GM12878 (cell line): ENCODE measurements at regions not wholly inside any gene's neighbourhood (a gene's known extent, or its start where the extent isn't known, plus 50 kb on each side); places are given as distances from the start of the nearest gene placed in this dataset.

Experiments used
- ATAC-seq: fragments of 200-7000 bp; cut with Tn5 transposase; 3 replicates; pipeline ENCODE4 v1.9.1; 2020; ENCODE audit warnings: mild to moderate bottlenecking, moderate library complexity
- BruUV-seq: library from RNA; stranded (reverse); fragments of 400-500 nt; replicated peaks from 2 replicates; lab custom pipeline; 2021; lab: Mats Ljungman, UMichigan
- CTCF ChIA-PET: fragments of 300-600 bp; sonication (Branson Sonifier 250); formaldehyde crosslinking; extraction: SDS; loops from one replicate; lab custom pipeline; 2021; ENCODE audit warnings: inconsistent platforms; lab: Yijun Ruan, JAX
- POLR2A ChIA-PET: fragments of 350-600 bp; formaldehyde crosslinking; extraction: SDS; loops from one replicate; lab custom pipeline; 2021; ENCODE audit warnings: inconsistent platforms; lab: Charles Lee
- RAD21 ChIA-PET: fragments of 300-600 bp; sonication (Branson Sonifier 250); formaldehyde crosslinking; loops from one replicate; lab custom pipeline; 2023; ENCODE audit warnings: antibody characterized with exemption; ENCODE audit not compliant: unreplicated experiment; lab: Charles Lee
- SMC1A ChIA-PET: fragments of 300-600 bp; sonication (Branson Sonifier 250); formaldehyde crosslinking; loops from one replicate; lab custom pipeline; 2023; ENCODE audit not compliant: unreplicated experiment, uncharacterized antibody; lab: Charles Lee
- DNase-seq: peaks from one replicate; pipeline ENCODE4 v3.0.0-alpha.2; 2011; ENCODE audit warnings: low read depth, low spot score
- FAIRE-seq: peaks from 3 replicates; lab custom pipeline; 2011; peaks lifted over from hg19 to GRCh38; lab: Jason Lieb, UNC
- H2AFZ ChIP-seq: 2 replicates; pipeline ENCODE4 v1.6.0; 2011; ENCODE audit warnings: low read depth, low read length, control low read depth; ENCODE audit not compliant: control insufficient read depth
- H3K27ac ChIP-seq: 2 replicates; pipeline ENCODE4 v1.5.1; 2011; ENCODE audit warnings: control low read depth; ENCODE audit not compliant: control insufficient read depth, insufficient read depth
- H3K27me3 ChIP-seq, 2 experiments: replicated peaks in 1 of 2; 2 replicates each; pipeline versions ENCODE4 v1.6.0 to v1.6.1; 2011; ENCODE audit warnings: low read length in 1 of 2; ENCODE audit not compliant: control insufficient read depth in 2 of 2, insufficient read depth in 2 of 2
- H3K36me3 ChIP-seq, 2 experiments: 2 replicates each; pipeline ENCODE4 v1.5.1; 2011; ENCODE audit warnings: low read length in 1 of 2; ENCODE audit not compliant: control insufficient read depth in 2 of 2, insufficient read depth in 2 of 2
- H3K4me1 ChIP-seq: 2 replicates; pipeline ENCODE4 v1.6.1; 2011; ENCODE audit warnings: mild to moderate bottlenecking, low read length, moderate library complexity, mixed read lengths; ENCODE audit not compliant: control insufficient read depth, insufficient read depth
- H3K4me2 ChIP-seq: 2 replicates; pipeline ENCODE4 v1.6.0; 2011; ENCODE audit warnings: control low read depth; ENCODE audit not compliant: control insufficient read depth, insufficient read depth
- H3K4me3 ChIP-seq: fragments of 200-600 bp; sonication (generic); 2 replicates; pipeline ENCODE4 v1.5.1; 2016
- H3K79me2 ChIP-seq: 2 replicates; pipeline ENCODE4 v1.6.0; 2011; ENCODE audit warnings: low read length; ENCODE audit not compliant: control insufficient read depth, insufficient read depth
- H3K9ac ChIP-seq: 2 replicates; pipeline ENCODE4 v1.8.0; 2011; ENCODE audit warnings: low read length, control low read depth, mixed read lengths; ENCODE audit not compliant: control insufficient read depth, insufficient read depth
- H3K9me3 ChIP-seq: replicated peaks from 3 replicates; pipeline ENCODE4 v1.5.1; 2011; ENCODE audit warnings: mild to moderate bottlenecking, low read length; ENCODE audit not compliant: control insufficient read depth, insufficient read depth
- H4K20me1 ChIP-seq: 2 replicates; pipeline ENCODE4 v1.6.0; 2011; ENCODE audit not compliant: control insufficient read depth, insufficient read depth
- BRCA1 ChIP-seq: IDR thresholded peaks from 2 replicates; pipeline ENCODE4 v1.6.1; 2011; ENCODE audit warnings: low read depth, low read length, improper control_type of control experiment
- CREM ChIP-seq: IDR thresholded peaks from 2 replicates; pipeline ENCODE4 v1.6.1; 2014; ENCODE audit warnings: antibody characterized with exemption, low read depth
- NBN ChIP-seq: fragments of 450-650 bp; IDR thresholded peaks from 2 replicates; pipeline ENCODE4 v1.6.1; 2016
- NR2C1 ChIP-seq: fragments of 450-650 bp; IDR thresholded peaks from 2 replicates; pipeline ENCODE4 v1.6.1; 2017; ENCODE audit warnings: antibody characterized with exemption, mild to moderate bottlenecking, moderate library complexity
- PKNOX1 ChIP-seq: fragments of 450-650 bp; IDR thresholded peaks from 2 replicates; pipeline ENCODE4 v1.6.1; 2016; ENCODE audit warnings: mild to moderate bottlenecking
- SREBF2 ChIP-seq: IDR thresholded peaks from 2 replicates; pipeline ENCODE4 v1.6.1; 2012; ENCODE audit warnings: mild to moderate bottlenecking, low read length
- TCF12 ChIP-seq: IDR thresholded peaks from 2 replicates; pipeline ENCODE4 v1.6.1; 2011; ENCODE audit warnings: low read depth, mild to moderate bottlenecking, low read length
- TCF7 ChIP-seq: IDR thresholded peaks from 2 replicates; pipeline ENCODE4 v1.6.1; 2014; ENCODE audit warnings: antibody characterized with exemption, borderline replicate concordance
- ZBTB11 ChIP-seq: fragments of 450-650 bp; formaldehyde crosslinking; IDR thresholded peaks from 2 replicates; pipeline ENCODE4 v1.5.0; 2022; ENCODE audit warnings: mild to moderate bottlenecking, missing genetic modification characterization
- ZNF24 ChIP-seq: fragments of 450-650 bp; IDR thresholded peaks from 2 replicates; pipeline ENCODE4 v1.6.1; 2017; ENCODE audit warnings: antibody characterized with exemption, mild to moderate bottlenecking
- WGBS: methylation state at CpG from one replicate; pipeline ENCODE4 v1.1.6; 2016; ENCODE audit warnings: low lambda C conversion rate; ENCODE audit not compliant: insufficient replicate concordance, insufficient coverage; ENCODE audit errors: missing lambda C conversion rate; 5-methylcytosine and 5-hydroxymethylcytosine counted together
- in situ Hi-C: fragments of 300-500 bp; cut with MboI; formaldehyde crosslinking; loops from 9 replicates; pipeline ENCODE4 v1.14.3; 2018; ENCODE audit warnings: mixed read lengths
- intact Hi-C: fragments of 100-400 bp; cut with micrococcal nuclease; formaldehyde crosslinking; loops from one replicate; pipeline ENCODE4 v1.14.2; 2022; ENCODE audit not compliant: unreplicated experiment
- TF ChIP-seq, protein P1 (sequence below): IDR thresholded peaks from 2 replicates; pipeline ENCODE4 v1.6.1; 2012; ENCODE audit warnings: low read length, inconsistent platforms
- TF ChIP-seq, protein P2 (sequence below): IDR thresholded peaks from 2 replicates; pipeline ENCODE4 v1.6.1; 2011; ENCODE audit warnings: low read depth, mild to moderate bottlenecking, low read length, moderate library complexity, borderline replicate concordance; ENCODE audit errors: extremely low read depth

GRCh38 chr2:8611246-8611645 is 70.6 kb upstream of the ID2 start:
- H3K79me2 ChIP-seq, result no peaks in the 10 kb centered on the region
- peaks cover 3% of the 10 kb centered on the region; the same call in 1 of the 2 replicates for H4K20me1 ChIP-seq
- SMC1A ChIA-PET, result interaction anchor here (1.4 to 1.5 kb wide), 2 partner anchors 18 to 26 kb away, joined by 3 to 4 read pairs; no protein-coding TSS in a partner anchor
- intact Hi-C loops (no loop called here), in situ Hi-C loops (no loop called here)
- no peak overlapping the region for H3K4me3 ChIP-seq
- H3K4me2 ChIP-seq, result no peak overlapping the region
- H3K27me3 ChIP-seq, result peaks cover 0 to 3% of the 10 kb centered on the region in 2 experiments; a peak in 3 of 4 replicates
- FAIRE-seq (no peak), ATAC-seq (no peak), DNase-seq (no peak)
- H3K36me3 ChIP-seq, result no peaks in the 10 kb centered on the region
- POLR2A ChIA-PET, result no interaction called here
- no peak overlapping the region for H2AFZ ChIP-seq
- H3K9me3 ChIP-seq, result peaks cover 10% of the 10 kb centered on the region; the same call in 2 of the 3 replicates
- TF ChIP-seq, protein P1, sequence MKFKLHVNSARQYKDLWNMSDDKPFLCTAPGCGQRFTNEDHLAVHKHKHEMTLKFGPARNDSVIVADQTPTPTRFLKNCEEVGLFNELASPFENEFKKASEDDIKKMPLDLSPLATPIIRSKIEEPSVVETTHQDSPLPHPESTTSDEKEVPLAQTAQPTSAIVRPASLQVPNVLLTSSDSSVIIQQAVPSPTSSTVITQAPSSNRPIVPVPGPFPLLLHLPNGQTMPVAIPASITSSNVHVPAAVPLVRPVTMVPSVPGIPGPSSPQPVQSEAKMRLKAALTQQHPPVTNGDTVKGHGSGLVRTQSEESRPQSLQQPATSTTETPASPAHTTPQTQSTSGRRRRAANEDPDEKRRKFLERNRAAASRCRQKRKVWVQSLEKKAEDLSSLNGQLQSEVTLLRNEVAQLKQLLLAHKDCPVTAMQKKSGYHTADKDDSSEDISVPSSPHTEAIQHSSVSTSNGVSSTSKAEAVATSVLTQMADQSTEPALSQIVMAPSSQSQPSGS, result no peak
- TF ChIP-seq, protein P2, sequence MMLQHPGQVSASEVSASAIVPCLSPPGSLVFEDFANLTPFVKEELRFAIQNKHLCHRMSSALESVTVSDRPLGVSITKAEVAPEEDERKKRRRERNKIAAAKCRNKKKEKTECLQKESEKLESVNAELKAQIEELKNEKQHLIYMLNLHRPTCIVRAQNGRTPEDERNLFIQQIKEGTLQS, result no peak
- CTCF ChIA-PET, result no interaction called here
- WGBS, result 46% methylated on average over 7 of the region's 7 CpGs
- RAD21 ChIA-PET, result interaction anchor here (0.9 kb wide), 1 partner anchor 24 kb away, joined by 4 read pairs; no protein-coding TSS in a partner anchor
- no TSS peak for BruUV-seq
- no peak overlapping the region for H3K27ac ChIP-seq
- H3K4me1 ChIP-seq, result peaks cover 21% of the 10 kb centered on the region
- no peak overlapping the region for H3K9ac ChIP-seq

- ATAC-seq, result no peak
- SMC1A ChIA-PET, result interaction anchor here (1.5 kb wide), 1 partner anchor 26 kb away, joined by 4 read pairs; no protein-coding TSS in a partner anchor
- no peak for TF ChIP-seq CREM
- TF ChIP-seq BRCA1, result no peak
- TF ChIP-seq TCF7, result no peak
- TF ChIP-seq NBN, result no peak
- TF ChIP-seq NR2C1, result no peak
- TF ChIP-seq SREBF2, result no peak
- no peak for TF ChIP-seq ZNF24
- no peak for TF ChIP-seq TCF12
- no peak for TF ChIP-seq ZBTB11
- TF ChIP-seq PKNOX1, result no peak
Measured at GRCh38 chr2:8611700-8612099, 70.2 kb upstream of the ID2 start.

More at GRCh38 chr2:8611700-8612099, 70.2 kb upstream of the ID2 start:
- FAIRE-seq, result no peak
- Histone ChIP-seq H3K27me3 (peaks cover 0 to 3% of the 10 kb centered on the region in 2 experiments; a peak in 3 of 4 replicates), H3K9ac (no peak overlapping the region), H2AFZ (no peak overlapping the region), H3K4me3 (no peak overlapping the region), H3K36me3 (no peaks in the 10 kb centered on the region), H4K20me1 (peaks cover 3% of the 10 kb centered on the region; the same call in 1 of the 2 replicates), H3K27ac (no peak overlapping the region), H3K4me2 (no peak overlapping the region), H3K79me2 (no peaks in the 10 kb centered on the region), H3K9me3 (peaks cover 10% of the 10 kb centered on the region; the same call in 2 of the 3 replicates), H3K4me1 (peaks cover 16% of the 10 kb centered on the region)
- in situ Hi-C loops (no loop called here), intact Hi-C loops (no loop called here)
- ChIA-PET CTCF (no interaction called here), POLR2A (interaction anchor here (1.0 kb wide), 1 partner anchor 10 kb away, joined by 12 read pairs; no protein-coding TSS in a partner anchor), RAD21 (no interaction called here)
- DNase-seq, result no peak
- WGBS, result 59% methylated on average over 11 of the region's 11 CpGs
- no TSS peak for BruUV-seq
